Pancreas (tissue), 10 donors: ENCODE measurements at regions not wholly inside any gene's neighbourhood (a gene's known extent, or its start where the extent isn't known, plus 50 kb on each side); places are given as distances from the start of the nearest gene placed in this dataset.
"Not testable (repeated sequence)": the region's sequence is repeated elsewhere in the genome, so short reads cannot be mapped to it uniquely, and the experiment has no call there.

Experiments used
- ATAC-seq, 4 donors: fragments of 200-7000 bp; cut with Tn5 transposase; one replicate each; pipeline versions ENCODE4 v1.8.0 to v1.9.1; 2020; ENCODE audit warnings: mild to moderate bottlenecking in 4 of 4, moderate library complexity in 4 of 4
- DNase-seq, 6 donors: peaks; one replicate each; pipeline ENCODE4 v3.0.0-alpha.2; 2020
- FAIRE-seq: peaks from 2 replicates; lab custom pipeline; 2012; peaks lifted over from hg19 to GRCh38; lab: Jason Lieb, UNC
- H3K27ac ChIP-seq, 4 donors: fragments of 200-600 bp; sonication (generic); 1 replicate in 3 of 4; 2 replicates in 1 of 4; pipeline versions ENCODE4 v1.5.0 to v1.8.0; 2020
- H3K27me3 ChIP-seq, 4 donors: fragments of 200-600 bp; one replicate each; pipeline ENCODE4 v1.8.0; 2021
- H3K36me3 ChIP-seq, 3 donors: fragments of 200-600 bp; sonication (generic) in 1 of 3; one replicate each; pipeline versions ENCODE4 v1.5.0 to v1.8.0; 2020 to 2021
- H3K4me1 ChIP-seq, 3 donors: fragments of 200-600 bp; one replicate each; pipeline ENCODE4 v1.8.0; 2021
- H3K4me3 ChIP-seq, 4 donors: fragments of 200-600 bp; sonication (generic) in 2 of 4; one replicate each; pipeline versions ENCODE4 v1.5.0 to v1.8.0; 2020 to 2021
- H3K9me3 ChIP-seq, 4 donors: fragments of 200-600 bp; one replicate each; pipeline ENCODE4 v1.8.0; 2021
- WGBS, 2 donors: extraction: QIAGEN DNeasy Blood & Tissue Kit; methylation state at CpG; one replicate each; pipeline ENCODE4 v1.1.7; 2013; 5-methylcytosine and 5-hydroxymethylcytosine counted together
- intact Hi-C, 3 donors: fragments of 100-400 bp; cut with DNase I; formaldehyde crosslinking; loops; one replicate each; pipeline versions ENCODE4 v1.11.1 to v1.14.2; 2022
- TF ChIP-seq, protein P1 (sequence below), 4 donors: fragments of 200-600 bp; sonication (generic) in 3 of 4; IDR thresholded peaks; one replicate each; pipeline versions ENCODE4 v1.5.0 to v1.8.0; 2021; ENCODE audit warnings: antibody characterized with exemption in 4 of 4
- donor health status: healthy with polysubstance abuse.
- donor health status: DM: no; HTN: no; CAD: no; lungs with moderate emphysema.
- donor health status: DM: no; HTN: no; CAD: no.
- donor health status: control.
- donor health status: control.
- donor health status: Bipolar disorder and iron deficiency.
- donor health status: DM: yes; HTN: yes; CAD: no.
- donor health status: DM: no; HTN: no; CAD: no.
- donor health status: DM: no; HTN: no; CAD: no.
- donor health status: DM: yes; HTN: yes; CAD: no.

DNA sequence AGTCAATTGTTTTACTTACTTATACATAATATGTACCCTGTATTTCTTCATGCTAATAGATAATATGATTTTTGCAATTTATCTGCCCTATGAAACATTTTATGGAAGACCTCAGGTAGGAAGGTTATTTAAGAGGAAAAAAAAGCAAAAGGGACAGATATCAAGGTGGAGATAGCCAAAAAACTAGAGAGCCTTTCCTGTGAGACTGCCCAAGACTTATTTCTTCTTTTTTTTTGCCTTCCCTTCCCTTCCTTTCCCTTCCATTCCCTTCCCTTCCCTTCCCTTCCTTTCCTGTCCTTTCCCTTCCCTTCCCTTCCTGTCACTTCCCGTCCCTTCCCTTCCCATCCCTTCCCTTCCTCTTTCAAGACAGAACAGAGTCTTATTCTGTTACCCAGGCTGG, 80.6 kb upstream of the HMCN1 start:
- ATAC-seq (no peak), DNase-seq (no peak), FAIRE-seq (no peak)
- intact Hi-C loops = no loop called here
- Histone ChIP-seq H3K4me1 (peaks cover 0 to 5% (median 0%) of the 10 kb centered on the region in 3 donors), H3K4me3 (no peak overlapping the region), H3K36me3 (no peaks in the 10 kb centered on the region), H3K27me3 (no peaks in the 10 kb centered on the region), H3K9me3 (no peaks in the 10 kb centered on the region), H3K27ac (no peak overlapping the region)
- 95 to 98% methylated on average over 1 of the region's 1 CpG for WGBS, 2 donors
- TF ChIP-seq, protein P1, sequence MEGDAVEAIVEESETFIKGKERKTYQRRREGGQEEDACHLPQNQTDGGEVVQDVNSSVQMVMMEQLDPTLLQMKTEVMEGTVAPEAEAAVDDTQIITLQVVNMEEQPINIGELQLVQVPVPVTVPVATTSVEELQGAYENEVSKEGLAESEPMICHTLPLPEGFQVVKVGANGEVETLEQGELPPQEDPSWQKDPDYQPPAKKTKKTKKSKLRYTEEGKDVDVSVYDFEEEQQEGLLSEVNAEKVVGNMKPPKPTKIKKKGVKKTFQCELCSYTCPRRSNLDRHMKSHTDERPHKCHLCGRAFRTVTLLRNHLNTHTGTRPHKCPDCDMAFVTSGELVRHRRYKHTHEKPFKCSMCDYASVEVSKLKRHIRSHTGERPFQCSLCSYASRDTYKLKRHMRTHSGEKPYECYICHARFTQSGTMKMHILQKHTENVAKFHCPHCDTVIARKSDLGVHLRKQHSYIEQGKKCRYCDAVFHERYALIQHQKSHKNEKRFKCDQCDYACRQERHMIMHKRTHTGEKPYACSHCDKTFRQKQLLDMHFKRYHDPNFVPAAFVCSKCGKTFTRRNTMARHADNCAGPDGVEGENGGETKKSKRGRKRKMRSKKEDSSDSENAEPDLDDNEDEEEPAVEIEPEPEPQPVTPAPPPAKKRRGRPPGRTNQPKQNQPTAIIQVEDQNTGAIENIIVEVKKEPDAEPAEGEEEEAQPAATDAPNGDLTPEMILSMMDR (IDR thresholded peaks at IDR 0.05) = no peak

DNA sequence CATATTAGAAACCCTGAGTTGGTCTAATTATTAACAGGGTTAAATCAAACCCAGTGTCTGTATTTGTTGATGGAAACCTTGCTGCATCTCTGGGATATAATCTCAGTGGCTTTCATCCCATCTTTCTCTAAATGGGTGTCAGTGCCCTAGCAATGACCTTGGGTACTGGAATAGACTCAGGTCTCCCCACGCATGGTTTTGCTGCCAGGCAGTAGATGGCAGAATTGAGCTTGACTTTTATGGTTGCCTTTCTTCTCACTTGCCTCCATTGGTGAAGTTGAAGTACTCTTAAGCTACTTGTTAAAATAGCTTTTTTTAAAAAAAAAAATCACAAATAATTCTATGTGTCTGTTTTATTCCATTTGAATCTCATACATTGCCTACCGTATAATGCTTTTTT, 81.8 kb upstream of the HMCN1 start:
- no peak overlapping the region for H3K27ac ChIP-seq
- no peak for FAIRE-seq
- intact Hi-C loops = no loop called here

DNA sequence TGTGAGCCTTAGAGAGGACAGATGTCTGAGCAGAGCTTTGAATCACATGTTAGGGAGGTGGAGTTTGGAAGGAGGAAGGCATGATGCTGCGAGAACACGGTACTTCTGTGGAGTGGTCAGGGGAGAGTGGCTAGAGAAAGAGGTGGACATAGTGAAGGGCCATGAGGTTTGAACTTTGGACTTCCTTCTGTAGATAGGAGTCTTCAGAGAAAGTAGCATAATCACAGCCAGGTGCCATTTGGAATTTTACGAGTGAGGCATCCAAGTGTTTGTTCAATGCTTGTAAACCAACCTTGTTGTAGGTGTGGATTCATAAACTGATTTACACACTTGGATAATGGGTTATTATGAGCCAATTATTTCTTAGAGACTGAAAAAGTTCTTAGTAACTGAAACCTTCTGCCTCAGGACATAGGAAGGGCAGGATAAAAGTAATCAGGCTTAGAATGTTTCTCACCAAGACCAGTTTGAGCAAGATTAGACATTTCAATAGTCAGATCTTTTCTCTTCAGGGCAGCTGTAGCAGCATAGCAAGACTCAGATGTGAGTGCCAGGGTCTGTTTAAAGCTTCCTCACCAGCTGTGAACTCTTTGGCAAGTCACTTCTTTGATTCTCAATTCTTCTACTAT, 83.5 kb upstream of the HMCN1 start:
- H3K4me1 ChIP-seq = peaks cover 0 to 20% (median 13%) of the 10 kb centered on the region in 3 donors
- no peak for DNase-seq
- WGBS, 2 donors = 64 to 70% methylated on average over 3 of the region's 3 CpGs
- no peak for ATAC-seq
- H3K36me3 ChIP-seq = no peaks in the 10 kb centered on the region
- intact Hi-C loops = no loop called here
- no peak overlapping the region for H3K4me3 ChIP-seq
- no peaks in the 10 kb centered on the region for H3K9me3 ChIP-seq
- FAIRE-seq = no peak
- no peaks in the 10 kb centered on the region for H3K27me3 ChIP-seq
- TF ChIP-seq, protein P1 (IDR thresholded peaks at IDR 0.05) = no peak
- H3K27ac ChIP-seq = no peak overlapping the region

More for the DNA sequence above, 81.8 kb upstream of the HMCN1 start:
- no peak for DNase-seq
- WGBS, 2 donors = 81 to 88% methylated on average over 2 of the region's 2 CpGs
- TF ChIP-seq, protein P1 (IDR thresholded peaks at IDR 0.05) = no peak
- ATAC-seq = no peak
- no peaks in the 10 kb centered on the region for H3K27me3 ChIP-seq
- no peak overlapping the region for H3K4me3 ChIP-seq
- H3K4me1 ChIP-seq = peaks cover 0 to 5% (median under 1%) of the 10 kb centered on the region in 3 donors
- no peaks in the 10 kb centered on the region for H3K36me3 ChIP-seq
- no peaks in the 10 kb centered on the region for H3K9me3 ChIP-seq

DNA sequence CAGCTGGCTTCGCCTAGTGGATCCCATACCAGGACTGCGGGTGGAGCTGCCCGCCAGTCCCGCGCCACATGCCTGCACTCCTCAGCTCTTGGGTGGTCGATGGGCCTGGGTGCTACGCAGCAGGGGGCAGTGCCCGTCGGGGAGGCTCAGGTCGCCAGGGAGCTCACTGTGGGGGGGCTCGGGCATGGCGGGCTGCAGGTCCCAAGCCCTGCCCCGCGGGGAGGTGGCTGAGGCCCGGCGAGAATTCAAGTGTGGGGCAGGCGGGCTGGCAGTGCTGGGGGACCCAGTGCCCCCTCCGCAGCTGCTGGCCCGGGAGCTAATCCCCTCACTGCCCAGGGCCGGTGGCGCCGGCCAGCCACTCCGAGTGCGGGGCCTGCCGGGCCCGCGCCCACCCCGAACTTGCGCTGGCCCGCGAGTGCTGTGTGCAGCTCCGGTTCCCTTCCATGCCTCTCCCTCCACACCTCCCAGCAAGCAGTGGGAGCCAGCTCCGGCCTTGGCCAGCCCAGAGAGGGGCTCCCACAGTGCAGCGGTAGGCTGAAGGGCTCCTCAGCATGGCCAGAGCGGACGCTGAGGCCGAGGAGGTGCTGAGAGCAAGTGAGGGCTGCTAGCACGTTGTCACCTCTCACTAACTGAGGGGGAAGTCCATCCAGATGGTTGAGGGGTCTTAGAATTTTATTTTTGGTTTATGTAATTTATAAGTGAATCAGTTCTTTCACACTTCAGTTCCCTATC, 85.2 kb upstream of the HMCN1 start:
- ATAC-seq (no peak), FAIRE-seq (no peak), DNase-seq (peak in 2 of 6 donors; percentile 19 to 58)
- H3K9me3 ChIP-seq = no peaks in the 10 kb centered on the region
- H3K4me1 ChIP-seq = peaks cover 0 to 17% (median 13%) of the 10 kb centered on the region in 3 donors
- TF ChIP-seq, protein P1 (IDR thresholded peaks at IDR 0.05) = no peak
- no peaks in the 10 kb centered on the region for H3K27me3 ChIP-seq
- no peak overlapping the region for H3K27ac ChIP-seq
- intact Hi-C loops = no loop called here
- WGBS, 2 donors = 96 to 97% methylated on average over 34 to 38 of the region's 38 CpGs
- no peaks in the 10 kb centered on the region for H3K36me3 ChIP-seq
- H3K4me3 ChIP-seq = no peak overlapping the region

DNA sequence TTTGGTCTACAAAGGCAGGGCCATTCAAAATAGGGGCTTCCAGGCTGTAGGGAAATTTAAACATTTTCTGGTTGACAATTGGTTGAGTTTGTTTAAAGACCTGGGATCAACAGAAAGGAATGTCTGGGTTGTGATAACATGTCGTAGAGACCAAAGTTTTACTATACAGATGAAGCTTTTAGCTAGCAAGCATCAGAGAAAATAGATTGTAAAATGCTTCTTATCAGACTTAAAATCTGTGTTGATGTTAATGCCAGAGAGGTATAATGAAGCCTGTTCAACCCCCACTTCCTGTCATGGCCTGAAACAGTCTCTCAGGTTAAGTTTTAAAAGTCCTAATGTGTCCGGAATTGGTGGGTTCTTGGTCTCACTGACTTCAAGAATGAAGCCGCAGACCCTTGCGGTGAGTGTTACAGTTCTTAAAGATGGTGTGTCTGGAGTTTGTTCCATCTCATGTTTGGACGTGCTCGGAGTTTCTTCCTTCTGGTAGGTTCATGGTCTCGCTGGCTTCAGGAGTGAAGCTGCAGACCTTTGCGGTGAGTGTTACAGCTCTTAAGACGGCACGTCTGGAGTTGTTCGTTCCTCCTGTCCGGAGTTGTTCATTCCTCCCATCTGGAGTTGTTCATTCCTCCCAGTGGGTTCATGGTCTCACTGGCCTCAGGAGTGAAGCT, 86.5 kb upstream of the HMCN1 start:
- intact Hi-C loops, H3K27me3 ChIP-seq, H3K36me3 ChIP-seq, H3K4me3 ChIP-seq, DNase-seq, FAIRE-seq, ATAC-seq, H3K9me3 ChIP-seq: not testable (repeated sequence)
- WGBS, 2 donors = 88 to 91% methylated on average over 12 of the region's 12 CpGs
- H3K27ac ChIP-seq = peak overlapping the region in 2 of 4 donors; percentile 69 to 80
- peaks cover 0 to 16% (median 13%) of the 10 kb centered on the region in 3 donors for H3K4me1 ChIP-seq
